ENCODE measurements at regions not wholly inside any gene's neighbourhood (a gene's known extent, or its start where the extent isn't known, plus 50 kb on each side); places are given as distances from the start of the nearest gene placed in this dataset.
A peak's percentile ranks its signal among the peaks of the same experiment; 100 is the strongest.

GRCh38 chr11:122258446-122259194 lies 142.6 kb upstream of the BLID start:
- Histone ChIP-seq H3K36me3 (no peaks in the 10 kb centered on the region), H3K27ac (no peak overlapping the region), H3K4me1 (peaks cover 0 to 6% (median 4%) of the 10 kb centered on the region in 3 donors), H3K9me3 (no peaks in the 10 kb centered on the region), H3K27me3 (no peaks in the 10 kb centered on the region), H3K4me3 (no peak overlapping the region)
- intact Hi-C loops (cut with DNase I) = no loop called here
- no peak for DNase-seq
- TF ChIP-seq POLR2A (IDR thresholded peaks at IDR 0.05) (no peak), CTCF (IDR thresholded peaks at IDR 0.05) (no peak)
- 61 to 71% methylated on average over 1 of the region's 1 CpG for WGBS, 2 donors

GRCh38 chr11:122253589-122254231 lies 137.7 kb upstream of the BLID start:
- H3K27ac ChIP-seq = peak overlapping the region in 1 of 4 donors; percentile 9
- H3K9me3 ChIP-seq = no peaks in the 10 kb centered on the region
- H3K36me3 ChIP-seq = no peaks in the 10 kb centered on the region
- intact Hi-C loops (cut with DNase I) = no loop called here
- TF ChIP-seq CTCF (IDR thresholded peaks at IDR 0.05) (no peak), POLR2A (IDR thresholded peaks at IDR 0.05) (no peak)
- WGBS, 2 donors = 7 to 11% methylated on average over 4 of the region's 4 CpGs
- peaks cover 0 to 12% (median 8%) of the 10 kb centered on the region in 3 donors for H3K4me1 ChIP-seq
- no peak for DNase-seq
- no peak overlapping the region for H3K4me3 ChIP-seq
- no peaks in the 10 kb centered on the region for H3K27me3 ChIP-seq

- Histone ChIP-seq H3K27me3 (no peaks in the 10 kb centered on the region), H3K4me1 (peaks cover 0 to 9% (median 8%) of the 10 kb centered on the region in 3 donors), H3K9me3 (no peaks in the 10 kb centered on the region), H3K36me3 (no peaks in the 10 kb centered on the region), H3K27ac (no peak overlapping the region), H3K4me3 (no peak overlapping the region)
- no peak for TF ChIP-seq CTCF (IDR thresholded peaks at IDR 0.05)
- no peak for TF ChIP-seq POLR2A (IDR thresholded peaks at IDR 0.05)
- DNase-seq = no peak
- 35 to 52% methylated on average over 8 of the region's 8 CpGs for WGBS, 2 donors
- intact Hi-C loops (cut with DNase I) = no loop called here
These were observed 132.9 kb upstream of the BLID start for GRCh38 chr11:122248939-122249338.

- DNase-seq = no peak
- intact Hi-C loops (cut with DNase I) = no loop called here
These were observed 132.1 kb upstream of the BLID start for GRCh38 chr11:122248131-122248530.

More at GRCh38 chr11:122248131-122248530, 132.1 kb upstream of the BLID start:
- no peaks in the 10 kb centered on the region for H3K36me3 ChIP-seq
- H3K27ac ChIP-seq = no peak overlapping the region
- no peak overlapping the region for H3K4me3 ChIP-seq
- TF ChIP-seq CTCF (IDR thresholded peaks at IDR 0.05) (no peak), POLR2A (IDR thresholded peaks at IDR 0.05) (no peak)
- H3K4me1 ChIP-seq = peaks cover 0 to 1% (median 0%) of the 10 kb centered on the region in 3 donors
- WGBS, 2 donors = 43 to 49% methylated on average over 4 of the region's 4 CpGs
- H3K9me3 ChIP-seq = no peaks in the 10 kb centered on the region
- no peaks in the 10 kb centered on the region for H3K27me3 ChIP-seq
